GM23338 (cell line): ENCODE measurements at regions not wholly inside any gene's neighbourhood (a gene's known extent, or its start where the extent isn't known, plus 50 kb on each side); places are given as distances from the start of the nearest gene placed in this dataset.

Source experiments
- ATAC-seq: fragments of 200-7000 bp; cut with Tn5 transposase; 3 replicates; pipeline ENCODE4 v1.9.1; 2020
- DNase-seq: peaks from one replicate; pipeline ENCODE4 v3.0.0-alpha.2; 2015; ENCODE audit warnings: low spot score
- H2AFZ ChIP-seq: fragments of 200-600 bp; sonication (generic); 2 replicates; pipeline ENCODE4 v1.8.0; 2016; ENCODE audit warnings: antibody characterized with exemption, mild to moderate bottlenecking, moderate library complexity
- H3F3A ChIP-seq: fragments of 200-600 bp; sonication (generic); replicated peaks from 2 replicates; pipeline ENCODE4 v1.8.0; 2017; ENCODE audit warnings: antibody characterized with exemption, mixed run types, low read depth
- H3K27ac ChIP-seq: fragments of 200-600 bp; sonication (generic); 2 replicates; pipeline ENCODE4 v1.6.1; 2016; ENCODE audit warnings: low read depth
- H3K27me3 ChIP-seq: fragments of 200-600 bp; sonication (generic); 2 replicates; pipeline ENCODE4 v1.8.0; 2016; ENCODE audit warnings: mild to moderate bottlenecking, mixed run types, moderate library complexity; ENCODE audit not compliant: insufficient read depth
- H3K36me3 ChIP-seq: fragments of 200-600 bp; sonication (generic); 2 replicates; pipeline ENCODE4 v1.8.0; 2016; ENCODE audit warnings: mild to moderate bottlenecking; ENCODE audit not compliant: insufficient read depth
- H3K4me1 ChIP-seq: fragments of 200-600 bp; sonication (generic); 2 replicates; pipeline ENCODE4 v1.8.0; 2016; ENCODE audit warnings: mild to moderate bottlenecking, moderate library complexity; ENCODE audit not compliant: insufficient read depth
- H3K4me2 ChIP-seq: fragments of 200-600 bp; sonication (generic); 2 replicates; pipeline ENCODE4 v1.7.1; 2017; ENCODE audit warnings: mixed run types
- H3K4me3 ChIP-seq: fragments of 200-600 bp; sonication (generic); 2 replicates; pipeline ENCODE4 v1.6.1; 2016; ENCODE audit warnings: mixed run types
- H3K79me2 ChIP-seq: fragments of 200-600 bp; sonication (generic); replicated peaks from 2 replicates; pipeline ENCODE4 v1.8.0; 2017; ENCODE audit warnings: mild to moderate bottlenecking; ENCODE audit not compliant: insufficient read depth
- H3K9me2 ChIP-seq: fragments of 200-600 bp; sonication (generic); 2 replicates; pipeline ENCODE4 v1.8.0; 2017; ENCODE audit not compliant: insufficient read depth
- H4K20me1 ChIP-seq: fragments of 200-600 bp; sonication (generic); replicated peaks from 2 replicates; pipeline ENCODE4 v1.8.0; 2017; ENCODE audit warnings: mild to moderate bottlenecking; ENCODE audit not compliant: insufficient read depth
- H3K27ac Mint-ChIP-seq: 2 replicates; pipeline ENCODE4 v1.8.0; 2020; ENCODE audit warnings: inconsistent platforms, mild to moderate bottlenecking, moderate library complexity, mixed read lengths
- H3K27me3 Mint-ChIP-seq: 3 replicates; pipeline ENCODE4 v1.8.0; 2022; ENCODE audit warnings: low read depth, mild to moderate bottlenecking, moderate library complexity, mixed read lengths, inconsistent platforms; ENCODE audit not compliant: insufficient read depth, poor library complexity
- H3K36me3 Mint-ChIP-seq: 3 replicates; pipeline ENCODE4 v1.8.0; 2021; ENCODE audit warnings: low read depth, mild to moderate bottlenecking, inconsistent platforms, moderate library complexity, mixed read lengths
- H3K4me1 Mint-ChIP-seq: 3 replicates; pipeline ENCODE4 v1.8.0; 2020; ENCODE audit warnings: mild to moderate bottlenecking, inconsistent platforms, mixed read lengths
- H3K4me3 Mint-ChIP-seq: 3 replicates; pipeline ENCODE4 v1.8.0; 2021; ENCODE audit warnings: moderate library complexity, mild to moderate bottlenecking, inconsistent platforms, mixed read lengths
- H3K9me3 Mint-ChIP-seq: 3 replicates; pipeline ENCODE4 v1.8.0; 2020; ENCODE audit warnings: moderate library complexity, mild to moderate bottlenecking, inconsistent platforms, mixed read lengths
- CREB1 ChIP-seq: fragments of 250-450 bp; sonication (Bioruptor Pico); IDR thresholded peaks from 2 replicates; pipeline ENCODE4 v1.5.0; 2020; ENCODE audit warnings: low read depth, mild to moderate bottlenecking, moderate library complexity
- EZH2 ChIP-seq: fragments of 200-600 bp; sonication (generic); IDR thresholded peaks from one replicate; pipeline ENCODE4 v1.8.0; 2017; ENCODE audit warnings: antibody characterized with exemption, mild to moderate bottlenecking, low read depth; ENCODE audit not compliant: unreplicated experiment
- EZH2phosphoT487 ChIP-seq: fragments of 200-600 bp; sonication (generic); IDR thresholded peaks from one replicate; pipeline ENCODE4 v1.8.1; 2018; ENCODE audit warnings: antibody characterized with exemption; ENCODE audit not compliant: unreplicated experiment
- NANOG ChIP-seq: IDR thresholded peaks from 2 replicates; pipeline ENCODE4 v1.6.1; 2016; ENCODE audit warnings: antibody characterized with exemption, borderline replicate concordance
- POLR2AphosphoS5 ChIP-seq: IDR thresholded peaks from 2 replicates; pipeline ENCODE4 v1.6.1; 2016; ENCODE audit warnings: antibody characterized with exemption, low read depth
- STAT1 ChIP-seq: IDR thresholded peaks from one replicate; pipeline ENCODE4 v1.6.1; 2016; ENCODE audit warnings: antibody characterized with exemption; ENCODE audit not compliant: unreplicated experiment
- ZNF114 ChIP-seq: fragments of 250-450 bp; sonication (Bioruptor Pico); IDR thresholded peaks from 2 replicates; pipeline ENCODE4 v1.5.0; 2020; ENCODE audit warnings: mild to moderate bottlenecking, moderate library complexity
- ZNF331 ChIP-seq: fragments of 250-450 bp; sonication (Bioruptor Pico); IDR thresholded peaks from 2 replicates; pipeline ENCODE4 v1.5.0; 2020; ENCODE audit warnings: low read depth, mild to moderate bottlenecking, moderate library complexity
- TF ChIP-seq, protein P1 (sequence below): fragments of 250-450 bp; sonication (Bioruptor Pico); IDR thresholded peaks from 2 replicates; pipeline ENCODE4 v1.5.0; 2020; ENCODE audit warnings: mild to moderate bottlenecking, moderate library complexity
- TF ChIP-seq, protein P2 (sequence below): IDR thresholded peaks from 2 replicates; pipeline ENCODE4 v1.6.1; 2016; ENCODE audit warnings: antibody characterized with exemption

DNA sequence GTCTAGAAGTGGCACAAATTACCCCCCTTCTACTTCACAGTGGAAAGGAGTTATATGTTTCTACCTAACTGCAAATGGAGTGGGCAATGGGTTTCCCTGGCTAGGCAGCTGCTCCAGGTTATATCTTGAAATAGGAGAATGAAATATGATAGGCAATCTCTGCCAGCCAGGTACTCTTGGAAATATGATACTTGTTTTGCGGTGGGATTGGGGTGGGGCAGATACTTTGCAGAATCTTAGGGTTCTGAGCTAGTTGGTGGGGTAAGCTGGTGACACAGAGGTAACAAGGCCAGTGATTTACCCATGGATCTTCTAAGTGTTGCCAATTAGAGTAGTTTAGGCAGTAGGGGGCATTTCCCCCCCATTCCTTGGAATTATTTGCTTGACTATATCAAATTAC is 140.1 kb downstream of the ATP23 start (continued):
- TF ChIP-seq, protein P1, sequence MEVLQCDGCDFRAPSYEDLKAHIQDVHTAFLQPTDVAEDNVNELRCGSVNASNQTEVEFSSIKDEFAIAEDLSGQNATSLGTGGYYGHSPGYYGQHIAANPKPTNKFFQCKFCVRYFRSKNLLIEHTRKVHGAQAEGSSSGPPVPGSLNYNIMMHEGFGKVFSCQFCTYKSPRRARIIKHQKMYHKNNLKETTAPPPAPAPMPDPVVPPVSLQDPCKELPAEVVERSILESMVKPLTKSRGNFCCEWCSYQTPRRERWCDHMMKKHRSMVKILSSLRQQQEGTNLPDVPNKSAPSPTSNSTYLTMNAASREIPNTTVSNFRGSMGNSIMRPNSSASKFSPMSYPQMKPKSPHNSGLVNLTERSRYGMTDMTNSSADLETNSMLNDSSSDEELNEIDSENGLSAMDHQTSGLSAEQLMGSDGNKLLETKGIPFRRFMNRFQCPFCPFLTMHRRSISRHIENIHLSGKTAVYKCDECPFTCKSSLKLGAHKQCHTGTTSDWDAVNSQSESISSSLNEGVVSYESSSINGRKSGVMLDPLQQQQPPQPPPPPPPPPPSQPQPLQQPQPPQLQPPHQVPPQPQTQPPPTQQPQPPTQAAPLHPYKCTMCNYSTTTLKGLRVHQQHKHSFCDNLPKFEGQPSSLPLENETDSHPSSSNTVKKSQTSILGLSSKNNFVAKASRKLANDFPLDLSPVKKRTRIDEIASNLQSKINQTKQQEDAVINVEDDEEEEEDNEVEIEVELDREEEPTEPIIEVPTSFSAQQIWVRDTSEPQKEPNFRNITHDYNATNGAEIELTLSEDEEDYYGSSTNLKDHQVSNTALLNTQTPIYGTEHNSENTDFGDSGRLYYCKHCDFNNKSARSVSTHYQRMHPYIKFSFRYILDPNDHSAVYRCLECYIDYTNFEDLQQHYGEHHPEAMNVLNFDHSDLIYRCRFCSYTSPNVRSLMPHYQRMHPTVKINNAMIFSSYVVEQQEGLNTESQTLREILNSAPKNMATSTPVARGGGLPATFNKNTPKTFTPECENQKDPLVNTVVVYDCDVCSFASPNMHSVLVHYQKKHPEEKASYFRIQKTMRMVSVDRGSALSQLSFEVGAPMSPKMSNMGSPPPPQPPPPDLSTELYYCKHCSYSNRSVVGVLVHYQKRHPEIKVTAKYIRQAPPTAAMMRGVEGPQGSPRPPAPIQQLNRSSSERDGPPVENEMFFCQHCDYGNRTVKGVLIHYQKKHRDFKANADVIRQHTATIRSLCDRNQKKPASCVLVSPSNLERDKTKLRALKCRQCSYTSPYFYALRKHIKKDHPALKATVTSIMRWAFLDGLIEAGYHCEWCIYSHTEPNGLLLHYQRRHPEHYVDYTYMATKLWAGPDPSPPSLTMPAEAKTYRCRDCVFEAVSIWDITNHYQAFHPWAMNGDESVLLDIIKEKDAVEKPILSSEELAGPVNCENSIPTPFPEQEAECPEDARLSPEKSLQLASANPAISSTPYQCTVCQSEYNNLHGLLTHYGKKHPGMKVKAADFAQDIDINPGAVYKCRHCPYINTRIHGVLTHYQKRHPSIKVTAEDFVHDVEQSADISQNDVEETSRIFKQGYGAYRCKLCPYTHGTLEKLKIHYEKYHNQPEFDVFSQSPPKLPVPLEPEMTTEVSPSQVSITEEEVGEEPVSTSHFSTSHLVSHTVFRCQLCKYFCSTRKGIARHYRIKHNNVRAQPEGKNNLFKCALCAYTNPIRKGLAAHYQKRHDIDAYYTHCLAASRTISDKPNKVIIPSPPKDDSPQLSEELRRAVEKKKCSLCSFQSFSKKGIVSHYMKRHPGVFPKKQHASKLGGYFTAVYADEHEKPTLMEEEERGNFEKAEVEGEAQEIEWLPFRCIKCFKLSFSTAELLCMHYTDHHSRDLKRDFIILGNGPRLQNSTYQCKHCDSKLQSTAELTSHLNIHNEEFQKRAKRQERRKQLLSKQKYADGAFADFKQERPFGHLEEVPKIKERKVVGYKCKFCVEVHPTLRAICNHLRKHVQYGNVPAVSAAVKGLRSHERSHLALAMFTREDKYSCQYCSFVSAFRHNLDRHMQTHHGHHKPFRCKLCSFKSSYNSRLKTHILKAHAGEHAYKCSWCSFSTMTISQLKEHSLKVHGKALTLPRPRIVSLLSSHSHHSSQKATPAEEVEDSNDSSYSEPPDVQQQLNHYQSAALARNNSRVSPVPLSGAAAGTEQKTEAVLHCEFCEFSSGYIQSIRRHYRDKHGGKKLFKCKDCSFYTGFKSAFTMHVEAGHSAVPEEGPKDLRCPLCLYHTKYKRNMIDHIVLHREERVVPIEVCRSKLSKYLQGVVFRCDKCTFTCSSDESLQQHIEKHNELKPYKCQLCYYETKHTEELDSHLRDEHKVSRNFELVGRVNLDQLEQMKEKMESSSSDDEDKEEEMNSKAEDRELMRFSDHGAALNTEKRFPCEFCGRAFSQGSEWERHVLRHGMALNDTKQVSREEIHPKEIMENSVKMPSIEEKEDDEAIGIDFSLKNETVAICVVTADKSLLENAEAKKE (CRISPR knock-in tag) = no peak
- no peak for TF ChIP-seq STAT1
- no peak for TF ChIP-seq CREB1
- TF ChIP-seq, protein P2, sequence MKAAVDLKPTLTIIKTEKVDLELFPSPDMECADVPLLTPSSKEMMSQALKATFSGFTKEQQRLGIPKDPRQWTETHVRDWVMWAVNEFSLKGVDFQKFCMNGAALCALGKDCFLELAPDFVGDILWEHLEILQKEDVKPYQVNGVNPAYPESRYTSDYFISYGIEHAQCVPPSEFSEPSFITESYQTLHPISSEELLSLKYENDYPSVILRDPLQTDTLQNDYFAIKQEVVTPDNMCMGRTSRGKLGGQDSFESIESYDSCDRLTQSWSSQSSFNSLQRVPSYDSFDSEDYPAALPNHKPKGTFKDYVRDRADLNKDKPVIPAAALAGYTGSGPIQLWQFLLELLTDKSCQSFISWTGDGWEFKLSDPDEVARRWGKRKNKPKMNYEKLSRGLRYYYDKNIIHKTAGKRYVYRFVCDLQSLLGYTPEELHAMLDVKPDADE = no peak
- TF ChIP-seq ZNF331 = no peak
- TF ChIP-seq NANOG = no peak
- TF ChIP-seq EZH2 = no peak
- no peak for TF ChIP-seq EZH2phosphoT487

DNA sequence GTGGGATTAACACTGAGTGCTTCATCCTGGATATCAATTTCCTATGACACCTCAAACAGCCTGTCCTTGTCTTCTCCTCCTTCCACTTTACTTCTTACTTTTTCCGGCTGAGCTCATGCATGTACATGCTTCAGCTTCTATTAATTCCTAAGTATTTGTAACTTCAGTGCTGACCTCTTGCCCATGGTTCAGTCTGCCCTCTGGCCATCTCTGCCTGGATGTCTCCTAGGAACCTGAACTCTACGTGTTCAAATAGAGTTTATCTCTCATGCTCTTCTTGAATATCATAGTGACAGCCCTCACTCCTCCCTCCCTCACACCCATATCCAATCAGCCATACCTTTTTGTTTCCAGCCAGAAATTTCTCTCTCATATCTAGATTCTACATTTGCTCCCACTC is 141.6 kb downstream of the ATP23 start:
- no peak for ATAC-seq
- Mint-ChIP-seq H3K27ac (no peak overlapping the region), H3K4me3 (no peak overlapping the region)
- TF ChIP-seq, protein P1 (CRISPR knock-in tag) = no peak
- TF ChIP-seq EZH2 = no peak
- TF ChIP-seq ZNF114 (CRISPR knock-in tag) = no peak
- no peak for TF ChIP-seq POLR2AphosphoS5
- no peak for TF ChIP-seq STAT1
- no peak for TF ChIP-seq NANOG
- TF ChIP-seq EZH2phosphoT487 = no peak

More for the DNA sequence above, 141.6 kb downstream of the ATP23 start:
- Mint-ChIP-seq H3K4me1 (peaks cover 9% of the 10 kb centered on the region; the same call in 2 of the 3 replicates), H3K9me3 (no peaks in the 10 kb centered on the region), H3K36me3 (no peaks in the 10 kb centered on the region), H3K27me3 (peaks cover 2% of the 10 kb centered on the region)
- H3K4me2 ChIP-seq = no peak overlapping the region
- H2AFZ ChIP-seq = no peak overlapping the region
- H3F3A ChIP-seq = no peaks in the 10 kb centered on the region
- no peaks in the 10 kb centered on the region for H3K36me3 ChIP-seq
- H3K27ac ChIP-seq = no peak overlapping the region
- H3K79me2 ChIP-seq = no peaks in the 10 kb centered on the region
- peaks cover 4% of the 10 kb centered on the region; the same call in 1 of the 2 replicates for H3K4me1 ChIP-seq
- no peaks in the 10 kb centered on the region for H4K20me1 ChIP-seq
- H3K27me3 ChIP-seq = no peaks in the 10 kb centered on the region
- H3K4me3 ChIP-seq = no peak overlapping the region
- peaks cover 15% of the 10 kb centered on the region for H3K9me2 ChIP-seq
- no peak for DNase-seq
